Activated CD4-positive, alpha-beta T cell treated with anti-CD3 and anti-CD28 coated beads for 4 hours (primary cell): ENCODE measurements at regions not wholly inside any gene's neighbourhood (a gene's known extent, or its start where the extent isn't known, plus 50 kb on each side); places are given as distances from the start of the nearest gene placed in this dataset.
"Not testable (repeated sequence)": the region's sequence is repeated elsewhere in the genome, so short reads cannot be mapped to it uniquely, and the experiment has no call there.

ENCODE experiments used
- DNase-seq, 2 donors: peaks; one replicate each; pipeline ENCODE4 v3.0.0-alpha.2; 2020

DNA sequence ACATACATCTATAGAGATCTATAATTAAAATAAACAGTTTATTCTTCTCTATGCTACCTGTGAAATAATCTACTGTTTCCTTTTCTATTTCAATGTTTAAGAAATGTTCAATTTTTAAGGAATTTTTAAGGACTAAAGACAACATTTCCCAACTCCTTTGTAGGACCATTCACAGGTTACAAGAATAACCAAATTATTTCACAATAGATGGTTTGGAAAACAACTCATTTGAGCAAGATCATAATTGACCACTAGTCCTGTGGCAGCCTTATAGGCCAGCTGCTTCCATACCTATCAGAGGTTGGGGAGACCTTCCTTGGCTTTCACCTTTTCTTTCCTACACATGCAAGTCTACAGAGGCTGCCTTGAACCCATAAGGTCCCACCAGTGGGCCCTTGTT lies 193.7 kb downstream of the TTC39B start:
- DNase-seq = no peak

DNA sequence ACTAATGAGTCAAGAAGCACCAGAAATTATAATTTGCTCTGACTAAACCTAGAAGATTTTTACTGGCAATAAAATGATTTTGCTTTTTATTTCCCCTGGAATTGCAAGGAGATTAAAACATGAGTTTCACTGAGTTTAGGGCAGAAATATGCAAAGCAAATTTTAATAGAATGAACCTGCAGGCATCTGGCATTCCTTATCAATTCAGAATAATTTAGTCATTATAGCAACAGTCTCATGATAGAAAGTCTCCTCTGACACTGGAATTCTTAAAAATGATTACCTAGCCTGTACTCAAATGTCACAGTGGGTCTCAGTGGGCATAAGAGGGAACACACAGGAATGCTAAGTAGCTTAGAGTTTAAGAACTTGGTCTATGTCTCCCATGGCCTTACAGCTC lies 195.9 kb downstream of the TTC39B start:
- no peak for DNase-seq

DNA sequence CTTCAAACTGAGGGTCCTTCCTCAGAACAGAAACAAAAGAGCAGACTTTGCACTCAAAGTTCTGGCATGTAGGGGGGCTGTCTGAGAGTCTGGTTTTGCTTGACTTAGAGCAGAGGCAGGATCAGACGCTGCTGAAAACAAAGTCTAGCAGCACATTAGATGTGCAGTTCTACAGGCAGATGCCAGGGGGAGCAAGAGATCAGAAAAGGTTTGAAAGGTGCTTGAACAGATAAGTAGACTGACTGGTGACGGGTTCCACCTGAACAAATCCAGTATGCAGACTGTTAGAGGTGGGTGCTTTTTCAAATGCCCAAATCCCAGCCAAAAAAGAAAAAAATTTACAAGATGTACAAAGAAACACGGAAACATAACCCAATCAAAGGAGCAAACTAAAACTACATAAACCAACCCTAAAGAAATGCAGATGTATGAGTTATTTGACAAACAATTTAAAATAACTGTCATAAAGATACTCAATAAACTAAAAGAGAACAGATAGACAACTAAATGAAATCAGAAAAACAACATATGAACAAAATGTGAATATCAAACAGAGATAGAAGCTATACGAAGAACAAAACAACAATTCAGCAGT lies 194.7 kb upstream of the FREM1 start:
- peak; percentile 24 to 43 for DNase-seq

DNA sequence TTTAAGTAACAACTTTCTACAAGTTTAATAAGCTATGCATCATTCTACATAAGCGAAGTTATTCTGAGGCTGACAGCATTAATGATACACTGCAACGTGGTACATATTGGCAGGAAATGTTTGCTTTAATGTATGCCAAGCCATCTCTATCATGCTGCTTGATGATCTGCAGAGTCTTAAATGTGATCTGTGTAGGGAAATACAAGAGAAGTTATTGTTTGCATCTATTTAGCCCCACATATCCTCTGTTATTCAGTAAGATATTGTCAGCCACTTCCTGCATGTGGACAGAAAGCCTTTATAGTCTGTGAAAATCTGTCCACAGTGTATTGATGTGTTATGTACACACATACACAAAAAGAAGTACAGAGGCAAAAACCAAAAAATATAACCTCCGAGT lies 193.1 kb upstream of the FREM1 start:
- no peak for DNase-seq

DNA sequence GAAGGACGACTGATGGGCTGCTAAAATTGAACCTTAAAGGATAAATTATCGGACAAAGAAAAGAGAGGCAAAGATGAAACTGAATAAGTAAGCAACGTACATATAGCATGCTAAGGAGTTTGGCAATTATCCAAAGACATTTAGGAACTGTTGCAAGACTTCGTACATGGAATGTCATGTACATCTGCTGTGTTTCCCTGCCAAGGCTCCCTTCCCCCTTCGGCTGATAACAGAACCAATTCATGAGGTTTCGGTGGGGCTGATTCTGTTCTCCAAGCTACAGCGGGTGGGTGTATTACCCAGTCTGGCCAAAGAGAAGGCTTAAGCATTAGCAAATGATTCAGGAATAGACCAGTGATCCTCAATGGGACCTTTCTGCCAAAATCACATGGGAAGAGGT lies 190.9 kb upstream of the FREM1 start:
- DNase-seq = no peak

DNA sequence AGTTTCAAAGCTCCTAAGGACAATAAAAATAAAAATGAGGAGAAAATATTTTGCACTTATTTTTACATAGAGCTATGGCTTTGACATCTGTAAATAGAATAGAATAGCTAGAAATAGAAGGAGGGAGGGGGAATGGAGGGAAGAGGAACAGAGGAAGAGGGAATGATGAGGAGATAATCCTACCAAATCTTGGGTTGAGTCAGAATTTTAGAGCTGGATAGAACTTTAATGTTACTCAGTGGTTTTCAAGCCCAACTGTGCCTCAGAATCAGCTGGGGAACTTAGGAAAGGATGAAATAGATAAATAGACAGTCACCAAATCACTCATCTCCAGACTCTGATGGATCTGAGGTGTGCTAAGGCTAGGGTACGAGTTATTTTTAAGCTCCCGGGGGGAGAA lies 190.3 kb upstream of the FREM1 start:
- no peak for DNase-seq

DNA sequence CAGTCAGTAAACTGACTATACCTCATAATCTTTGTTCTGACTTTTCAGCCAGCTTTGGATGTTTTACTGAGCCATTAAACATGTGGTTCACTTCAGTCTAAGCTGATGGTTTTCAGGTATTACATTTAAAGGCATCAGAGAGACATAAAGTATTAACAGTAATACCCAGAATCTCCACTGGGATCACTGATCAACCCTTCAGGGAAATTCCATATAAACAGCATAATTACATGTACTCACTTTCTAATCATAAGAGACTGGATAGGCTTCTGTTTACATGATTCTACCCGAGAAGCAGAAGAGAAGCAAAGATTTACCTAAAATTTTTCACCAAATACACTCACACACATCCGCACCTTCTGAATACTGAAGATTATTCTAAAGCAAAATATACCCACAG lies 186.7 kb upstream of the FREM1 start:
- DNase-seq = no peak

DNA sequence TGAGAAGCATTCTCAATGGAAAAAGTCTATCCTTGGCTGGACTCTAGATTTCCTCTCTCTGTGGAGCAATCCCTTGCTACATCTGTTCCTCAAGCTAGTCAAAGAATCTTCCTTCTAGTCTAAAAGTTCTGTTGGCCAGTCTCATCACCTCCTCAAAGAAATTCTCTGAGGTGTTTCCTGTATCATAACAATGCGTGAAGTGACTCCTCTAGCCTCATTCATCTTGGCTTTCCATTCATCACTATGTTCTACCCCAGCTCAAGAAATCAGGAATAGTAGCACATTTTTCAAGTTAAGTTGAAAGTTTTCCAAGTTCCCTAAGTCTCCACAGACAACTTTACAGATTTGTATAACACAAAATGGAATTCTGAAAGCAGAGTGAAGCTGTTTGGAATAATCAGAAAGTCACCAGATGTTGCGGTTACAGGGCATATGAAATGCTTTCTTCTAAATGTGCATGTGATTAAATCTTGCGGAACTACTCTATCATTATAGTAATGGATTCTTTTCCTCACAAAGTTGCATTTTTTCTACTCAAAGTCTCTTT lies 176.6 kb upstream of the FREM1 start:
- DNase-seq = no peak

DNA sequence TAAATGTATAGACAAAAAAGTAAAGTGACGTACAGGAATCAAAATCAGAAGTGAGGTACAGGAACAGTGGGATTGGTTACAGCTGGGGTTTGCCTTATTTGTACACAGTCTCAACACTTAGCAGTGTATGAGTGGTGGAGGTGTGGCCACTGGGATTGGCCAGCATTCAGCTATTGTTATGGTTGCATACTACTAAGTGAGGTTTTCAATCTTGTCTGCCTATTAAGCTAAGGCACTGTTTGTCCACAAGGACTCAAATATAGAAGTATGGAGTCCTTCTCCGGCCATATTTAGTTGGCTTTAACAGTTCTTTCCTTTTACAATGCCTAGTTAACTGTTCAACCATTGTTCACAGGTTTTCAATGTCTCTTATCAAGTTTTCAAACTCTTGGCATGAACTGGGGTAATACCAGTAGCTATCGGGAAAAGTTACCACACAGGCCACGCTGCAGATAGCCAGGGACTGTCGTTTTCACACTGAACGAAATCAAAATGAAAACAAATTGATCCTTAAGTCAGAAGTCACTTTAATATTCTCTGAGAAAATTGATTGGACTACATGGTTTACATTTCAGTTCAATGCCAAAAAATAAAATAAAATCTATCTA lies 176.0 kb upstream of the FREM1 start:
- DNase-seq = no peak

DNA sequence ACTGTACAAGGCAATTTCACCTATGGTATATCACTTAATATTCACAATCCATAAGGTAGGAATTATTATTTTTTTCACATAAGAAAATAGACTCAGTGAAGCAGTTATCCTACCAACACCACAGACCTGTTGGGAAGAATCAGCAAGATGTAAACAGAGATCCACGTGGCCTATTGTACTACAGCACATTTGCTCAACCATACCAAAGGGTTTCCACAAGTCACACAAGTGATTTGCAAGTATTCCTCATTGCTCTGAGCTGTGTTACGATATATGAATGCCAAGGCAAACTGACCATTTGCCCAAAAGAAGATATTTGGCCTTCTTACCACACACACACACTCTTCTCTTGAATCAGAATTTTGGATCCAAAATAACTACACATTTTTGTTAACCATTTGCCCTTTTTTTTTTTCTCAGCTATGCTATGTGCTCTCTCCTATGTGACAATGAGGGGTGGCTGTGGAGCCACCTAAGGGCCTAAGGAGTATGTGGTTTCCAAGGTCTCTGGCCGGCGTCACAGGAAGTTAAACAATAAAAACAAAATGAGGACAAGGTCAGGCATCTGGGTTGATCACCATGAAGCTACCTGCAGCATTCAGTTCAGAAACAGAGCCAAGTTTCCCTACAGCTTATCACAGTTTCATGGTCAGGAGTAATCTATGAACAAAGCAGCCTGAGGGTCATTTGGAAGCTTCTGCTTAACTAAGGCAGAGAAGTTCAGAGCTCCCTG lies 171.0 kb upstream of the FREM1 start:
- no peak for DNase-seq

DNA sequence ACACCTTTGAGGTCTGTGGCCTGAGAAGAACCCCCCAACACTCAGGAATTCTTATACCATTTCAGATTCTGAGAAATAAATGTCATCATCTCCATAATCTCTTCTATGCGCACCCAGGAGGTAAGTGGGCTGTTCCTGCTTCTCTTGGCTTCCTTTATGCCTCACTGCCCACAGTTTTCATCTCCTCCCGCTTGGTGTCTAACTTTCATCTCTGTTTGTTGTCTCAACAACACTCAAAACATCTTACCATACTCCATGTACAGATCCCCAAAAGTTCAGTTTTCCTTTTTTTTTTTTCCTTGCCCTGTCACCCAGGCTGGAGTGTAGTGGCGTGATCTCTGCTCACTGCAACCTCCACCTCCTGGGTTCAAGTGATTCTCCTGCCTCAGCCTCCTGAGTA lies 170.2 kb upstream of the FREM1 start:
- DNase-seq = no peak

DNA sequence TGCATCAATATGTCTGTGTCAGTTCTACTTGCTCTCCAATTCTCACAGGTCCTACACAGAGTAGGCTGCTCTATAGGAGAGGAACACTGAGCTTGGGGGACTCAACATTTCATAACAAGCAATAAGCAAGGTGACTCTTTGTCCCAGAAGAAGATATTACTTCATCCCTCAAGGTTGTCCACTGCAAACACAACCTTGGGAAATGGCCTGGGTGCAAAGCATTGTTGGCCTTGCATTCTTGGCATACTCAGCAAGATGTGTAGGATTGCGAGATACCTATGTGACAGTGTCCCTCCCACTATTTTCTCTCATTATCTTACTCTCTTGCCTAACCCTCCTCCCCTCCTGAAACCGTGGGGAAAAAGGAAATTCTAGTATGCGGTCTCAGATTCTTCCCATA lies 169.8 kb upstream of the FREM1 start:
- DNase-seq = no peak

DNA sequence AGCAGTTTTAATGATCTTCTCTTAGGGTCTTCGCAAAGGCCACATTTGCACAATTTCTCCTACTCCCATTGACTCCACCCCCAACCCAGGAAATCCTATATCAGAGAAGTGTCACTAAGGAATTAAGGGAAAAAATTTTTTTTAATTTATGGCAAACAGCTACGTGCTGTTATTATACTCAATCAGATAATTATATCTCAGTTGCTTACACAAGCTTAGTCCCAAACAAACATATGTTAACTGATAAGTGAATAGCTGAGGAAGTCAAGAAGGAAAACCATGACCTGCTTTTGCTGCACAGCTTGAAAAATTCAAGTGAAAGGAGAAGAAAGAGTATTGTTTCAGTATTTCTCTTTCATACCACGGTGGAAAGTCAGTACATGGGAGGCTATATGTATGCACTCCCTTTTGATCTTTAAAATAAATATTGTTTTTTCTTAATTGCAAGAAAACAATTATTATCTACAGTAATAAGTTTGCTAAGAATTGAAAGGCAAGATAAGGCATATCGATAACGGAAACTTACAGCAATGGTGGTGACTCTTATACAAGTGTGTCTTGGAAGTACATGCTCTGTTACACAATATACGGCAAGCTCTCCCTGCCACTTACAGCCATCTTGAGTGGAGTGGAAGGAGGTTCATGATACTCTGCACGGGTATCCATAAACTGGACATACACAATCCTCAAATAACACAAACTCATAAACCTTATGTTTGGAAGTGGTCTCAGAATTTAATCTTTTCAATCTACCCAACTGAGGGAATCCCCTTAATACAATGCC lies 167.9 kb upstream of the FREM1 start:
- no peak for DNase-seq

DNA sequence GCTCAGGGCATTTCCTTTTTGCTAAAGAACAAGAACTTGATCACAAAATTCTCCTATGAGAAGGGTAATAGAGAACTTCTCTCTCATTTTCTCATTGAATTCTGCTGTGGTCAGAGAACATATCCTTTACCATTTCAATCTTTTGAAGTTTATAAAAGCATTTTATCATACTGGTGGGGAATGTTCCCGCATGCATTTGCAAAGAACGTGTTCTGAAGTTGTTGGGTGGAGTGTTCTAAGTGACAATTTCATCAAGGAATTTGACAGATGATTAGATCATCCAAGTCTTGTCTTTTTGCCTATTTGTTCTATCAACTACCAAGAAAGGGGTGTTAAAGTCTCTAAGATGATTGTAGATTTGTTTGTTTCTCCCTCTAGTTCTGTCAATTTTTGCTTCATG lies 163.4 kb upstream of the FREM1 start:
- DNase-seq = no peak

DNA sequence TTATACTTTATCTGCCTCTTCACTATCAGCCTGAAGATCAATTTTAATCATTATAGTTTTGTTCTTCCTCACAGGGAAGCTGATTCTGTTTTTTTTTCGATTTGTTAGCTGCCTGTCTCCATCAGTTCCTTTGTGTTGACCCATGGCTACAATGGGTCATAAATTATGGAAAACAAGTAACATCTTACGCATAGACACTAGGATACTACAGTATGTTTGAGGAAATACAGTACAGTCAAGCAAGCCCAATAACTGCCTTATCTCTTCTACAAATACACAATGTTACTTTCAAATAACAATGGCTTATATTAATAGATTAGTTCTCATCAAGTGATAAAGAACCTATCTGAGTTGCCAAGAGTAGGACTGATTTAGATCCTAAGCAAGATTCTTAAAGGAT lies 160.5 kb upstream of the FREM1 start:
- no peak for DNase-seq

DNA sequence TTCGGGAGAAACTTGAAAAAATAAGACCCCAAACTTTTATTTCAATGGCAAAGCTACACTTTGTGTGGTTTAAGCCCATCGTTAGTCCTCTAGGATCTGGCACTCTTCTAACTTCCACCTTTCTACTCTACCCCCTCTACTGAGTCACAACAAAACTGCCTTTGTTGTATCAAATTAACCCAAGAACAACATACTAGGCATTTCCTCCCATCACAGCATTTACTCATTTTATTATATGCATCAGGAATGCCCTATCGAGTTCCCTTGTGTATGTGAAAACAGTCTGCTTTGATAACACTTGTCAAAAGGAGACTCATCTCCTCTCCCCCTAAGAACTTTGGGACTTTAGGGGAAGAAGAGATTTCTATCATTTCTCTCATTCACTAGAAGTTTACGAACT lies 158.9 kb upstream of the FREM1 start:
- DNase-seq = no peak

DNA sequence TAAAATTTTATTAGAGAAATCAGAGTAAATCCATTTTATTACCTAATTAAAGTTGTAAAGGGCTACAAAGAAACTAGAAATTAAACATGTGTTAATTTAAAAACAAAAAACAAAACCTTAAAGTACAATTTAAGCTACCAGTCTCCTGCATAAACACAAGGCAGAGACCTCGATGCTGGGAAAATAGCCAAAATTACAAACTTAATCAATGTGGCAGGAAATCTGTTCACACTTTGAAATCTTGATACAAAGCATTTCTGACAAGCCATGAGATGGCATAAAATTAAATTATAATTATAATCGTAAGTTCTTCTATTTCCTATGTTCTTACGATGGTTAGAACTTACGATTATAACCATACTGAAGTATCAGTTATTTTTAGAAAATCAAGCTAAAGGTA lies 158.0 kb upstream of the FREM1 start:
- DNase-seq = no peak

DNA sequence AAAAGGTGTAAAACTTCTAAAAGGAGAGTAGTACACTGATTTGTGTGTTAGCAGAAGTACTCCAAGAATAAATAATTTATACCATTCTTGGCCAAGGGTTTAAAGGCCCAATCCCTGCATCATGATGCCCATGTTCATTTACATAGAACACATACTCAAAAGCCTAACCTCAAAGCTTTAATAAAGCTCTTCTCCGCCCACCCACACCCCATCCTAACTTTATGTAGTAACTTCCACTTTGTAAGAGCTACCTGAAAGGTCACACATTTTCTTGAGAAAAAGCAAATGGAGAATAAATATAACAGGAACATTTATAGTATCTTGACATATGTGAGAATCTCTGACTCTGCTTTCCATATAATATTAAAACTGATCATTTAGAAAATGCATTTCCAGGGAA lies 148.8 kb upstream of the FREM1 start:
- DNase-seq = no peak

DNA sequence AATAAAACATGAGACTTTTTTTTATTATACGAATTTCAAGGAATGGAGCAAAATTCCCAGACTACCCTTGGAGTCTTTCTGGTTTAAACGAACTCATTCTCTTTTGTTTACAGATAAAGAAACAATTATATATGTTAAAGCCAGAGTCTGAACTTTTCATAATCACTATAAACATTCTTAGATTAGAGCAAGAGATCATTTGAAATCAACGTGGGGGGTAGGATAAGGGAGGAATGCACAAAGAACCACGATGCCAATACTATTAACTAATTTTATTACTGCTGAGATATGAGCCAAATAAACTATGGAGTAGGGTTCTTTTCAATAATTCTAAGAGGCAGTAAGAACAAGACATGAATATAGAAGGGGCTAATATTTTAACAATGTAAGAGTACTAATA lies 148.0 kb upstream of the FREM1 start:
- no peak for DNase-seq

DNA sequence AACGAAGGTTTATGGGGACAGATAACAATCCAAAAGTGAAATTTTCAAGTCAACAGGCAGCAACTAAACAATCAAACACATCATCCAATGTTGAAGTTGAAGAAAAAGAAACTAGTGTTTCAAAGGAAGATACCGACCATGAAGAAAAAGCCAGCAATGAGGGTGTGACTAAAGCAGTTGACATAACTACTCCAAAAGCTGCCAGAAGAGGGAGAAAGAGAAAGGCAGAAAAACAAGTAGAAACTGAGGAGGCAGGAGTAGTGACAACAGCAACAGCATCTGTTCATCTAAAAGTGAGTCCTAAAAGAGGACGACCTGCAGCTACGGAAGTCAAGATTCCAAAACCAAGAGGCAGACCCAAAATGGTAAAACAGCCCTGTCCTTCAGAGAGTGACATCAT lies 145.1 kb upstream of the FREM1 start:
- not testable (repeated sequence) for DNase-seq

DNA sequence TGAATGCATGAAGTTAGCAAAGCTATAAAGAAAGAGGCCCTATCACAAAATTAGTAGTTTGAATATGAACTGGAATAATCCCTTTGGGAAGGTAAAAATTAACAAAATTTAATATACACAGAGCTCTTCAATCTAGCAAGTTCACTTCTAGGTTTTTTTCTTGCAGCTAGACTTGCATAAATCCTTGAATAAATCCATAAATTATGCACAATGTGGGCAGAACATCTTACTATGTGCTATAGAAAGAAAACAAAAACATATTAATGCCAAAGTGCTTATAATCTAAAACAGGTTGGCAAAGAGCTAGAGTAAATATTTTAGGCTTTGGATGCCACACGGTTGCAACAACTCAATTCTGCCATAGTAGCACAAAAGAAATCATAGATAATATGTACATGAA lies 138.5 kb upstream of the FREM1 start:
- DNase-seq = no peak

DNA sequence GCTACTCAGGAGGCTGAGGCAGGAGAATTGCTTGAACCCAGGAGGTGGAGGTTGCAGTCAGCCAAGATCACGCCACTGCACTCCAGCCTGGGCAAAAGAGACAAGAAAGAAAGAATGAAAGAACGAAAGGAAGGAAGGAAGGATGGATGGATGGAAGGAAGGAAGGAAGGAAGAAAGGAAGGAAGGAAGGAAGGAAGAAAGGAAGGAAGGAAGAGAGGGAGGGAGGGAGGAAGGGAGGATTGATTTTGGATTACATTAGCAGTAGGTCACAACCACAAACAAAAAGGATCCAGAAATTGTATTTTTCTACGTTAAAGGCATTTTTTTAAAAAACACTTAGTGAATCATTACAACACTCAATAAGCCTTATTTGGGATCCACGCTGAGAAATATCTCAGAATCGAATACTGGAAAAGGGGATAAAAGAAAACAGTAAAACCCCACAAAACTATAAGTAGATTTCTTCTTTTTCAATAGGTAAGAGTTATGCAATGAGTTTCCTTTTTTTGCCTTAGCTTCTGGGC lies 136.9 kb upstream of the FREM1 start:
- DNase-seq = no peak

DNA sequence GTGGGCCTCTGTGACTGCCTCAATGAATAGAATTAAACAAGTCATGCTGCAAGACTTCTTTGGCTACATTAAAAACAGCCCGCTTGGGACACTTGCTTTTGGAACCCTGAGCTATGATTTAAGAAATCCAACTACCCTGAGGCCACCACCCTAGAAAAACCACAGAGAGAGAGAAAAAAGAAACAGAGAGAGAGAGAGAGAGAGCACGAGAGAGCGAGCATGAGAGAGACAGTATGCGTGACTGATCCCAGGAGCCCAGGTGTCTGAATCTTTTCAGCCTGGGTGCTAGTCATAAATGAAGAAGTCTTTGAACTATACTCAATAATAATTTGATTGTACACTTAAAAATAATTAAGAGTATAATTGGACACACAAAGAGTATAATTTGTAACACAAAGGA lies 123.1 kb upstream of the FREM1 start:
- no peak for DNase-seq
